GM19397 (cell line): ENCODE measurements at regions not wholly inside any gene's neighbourhood (a gene's known extent, or its start where the extent isn't known, plus 50 kb on each side); places are given as distances from the start of the nearest gene placed in this dataset.

Source experiments
- ATAC-seq: cut with Tn5 transposase; IDR thresholded peaks from one replicate; pipeline ENCODE4 v1.9.1; 2021; ENCODE audit warnings: mild to moderate bottlenecking, moderate library complexity; ENCODE audit not compliant: unreplicated experiment

DNA sequence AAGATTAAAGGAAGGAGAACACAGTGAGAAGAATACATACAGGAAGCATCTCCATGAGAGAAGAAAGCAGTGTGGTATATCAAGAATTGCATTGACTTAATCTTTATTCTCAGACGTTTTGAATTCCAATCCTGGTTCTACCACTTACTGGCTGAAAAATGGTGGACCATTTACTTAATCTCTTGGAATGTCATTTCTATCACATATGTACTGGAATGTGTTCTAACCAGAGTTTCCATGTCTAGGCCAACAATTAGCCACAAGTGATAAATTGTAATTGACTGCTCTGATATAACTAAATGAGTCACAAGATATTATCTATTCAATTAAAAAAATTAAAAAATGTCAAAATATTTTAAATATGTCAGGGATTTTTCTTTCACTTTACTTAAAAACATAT is 626.1 kb downstream of the PTPRC start:
- ATAC-seq = no peak

- ATAC-seq = no peak
Observed at GRCh38 chr1:199265319-199265718, 626.5 kb downstream of the PTPRC start.

DNA sequence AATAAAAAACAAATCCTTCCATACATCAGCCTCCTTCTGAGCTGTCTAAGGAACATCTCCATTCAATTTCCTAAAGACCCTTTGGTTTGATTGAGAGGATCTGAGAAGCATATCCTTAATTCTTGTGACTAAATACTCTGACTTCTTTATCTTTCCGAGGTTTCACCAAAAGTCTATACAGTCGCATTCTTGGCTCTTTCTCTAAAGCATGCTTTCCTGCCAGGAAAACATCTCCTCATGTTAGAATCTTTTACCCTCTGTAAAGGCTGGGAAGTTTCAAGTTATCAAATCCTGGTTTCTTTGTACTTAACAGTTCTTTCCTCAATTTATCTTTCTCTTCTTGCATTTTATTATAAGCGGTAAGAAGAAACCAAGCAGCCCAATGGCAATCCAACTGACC is 630.4 kb downstream of the PTPRC start:
- no peak for ATAC-seq

DNA sequence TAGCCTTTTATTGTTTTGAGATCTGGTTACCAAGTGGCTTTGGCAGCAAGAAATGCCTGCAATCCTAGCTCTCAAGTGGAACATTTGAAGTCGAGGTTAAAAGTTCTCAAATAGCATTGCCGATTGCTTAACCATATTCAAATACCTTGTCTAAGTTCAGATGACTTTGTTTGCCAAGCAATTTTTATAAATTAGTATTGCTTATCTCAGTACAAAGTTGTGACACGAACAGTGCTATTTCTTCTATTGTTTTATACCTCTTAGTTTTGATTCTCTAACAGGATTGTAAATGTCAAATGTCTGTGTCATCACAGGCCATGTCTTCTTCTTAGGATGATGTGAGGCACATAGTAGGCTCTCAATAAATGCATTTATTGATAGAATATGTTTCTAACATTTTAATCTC is 633.3 kb downstream of the PTPRC start:
- no peak for ATAC-seq

GRCh38 chr1:199272628-199273086 is 633.8 kb downstream of the PTPRC start:
- ATAC-seq = peak; percentile 87

- ATAC-seq = no peak
Observed at GRCh38 chr1:199273837-199274379, 635.1 kb downstream of the PTPRC start.

GRCh38 chr1:199279067-199279466 is 640.2 kb downstream of the PTPRC start:
- no peak for ATAC-seq

DNA sequence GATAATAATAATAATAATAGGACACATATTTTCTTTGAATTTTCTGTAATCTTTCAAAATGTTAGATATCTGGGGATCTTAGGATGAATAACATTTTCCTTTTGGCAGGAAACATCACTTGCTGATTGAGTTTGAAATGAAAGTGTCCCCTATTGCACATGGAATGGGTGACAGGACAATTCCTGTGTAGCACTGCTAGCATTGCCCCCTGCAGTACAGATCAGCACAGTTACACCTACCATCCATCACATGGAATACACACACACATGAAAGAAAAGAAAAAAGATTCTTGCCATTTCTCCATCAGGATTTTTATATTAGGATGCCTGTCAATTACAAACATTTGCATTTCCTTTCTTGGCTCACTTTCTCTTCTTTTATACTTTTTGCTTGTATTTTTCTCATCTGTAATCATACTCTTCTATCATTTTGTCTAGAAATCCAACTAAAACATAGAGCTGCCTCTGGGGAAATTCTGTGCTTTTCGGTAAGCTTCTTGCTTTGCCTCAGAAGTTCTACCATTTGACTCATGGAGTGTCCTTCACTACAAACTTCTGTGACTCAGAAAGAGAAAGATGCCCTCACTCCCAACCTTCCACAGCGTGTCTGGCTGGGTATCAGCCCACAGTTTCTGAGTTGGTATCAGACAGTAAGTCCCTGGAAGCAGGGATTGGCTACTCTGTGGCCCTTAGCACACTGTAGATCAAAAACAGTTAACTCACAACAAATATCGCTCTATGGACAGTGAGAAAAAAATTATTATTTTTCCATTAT is 641.2 kb downstream of the PTPRC start:
- ATAC-seq = peak; percentile 69

- no peak for ATAC-seq
Observed at GRCh38 chr1:199282751-199283305, 644.0 kb downstream of the PTPRC start.

- ATAC-seq = no peak
Observed at GRCh38 chr1:199283794-199284193, 645.0 kb downstream of the PTPRC start.

GRCh38 chr1:199287206-199287605 is 648.4 kb downstream of the PTPRC start:
- no peak for ATAC-seq

DNA sequence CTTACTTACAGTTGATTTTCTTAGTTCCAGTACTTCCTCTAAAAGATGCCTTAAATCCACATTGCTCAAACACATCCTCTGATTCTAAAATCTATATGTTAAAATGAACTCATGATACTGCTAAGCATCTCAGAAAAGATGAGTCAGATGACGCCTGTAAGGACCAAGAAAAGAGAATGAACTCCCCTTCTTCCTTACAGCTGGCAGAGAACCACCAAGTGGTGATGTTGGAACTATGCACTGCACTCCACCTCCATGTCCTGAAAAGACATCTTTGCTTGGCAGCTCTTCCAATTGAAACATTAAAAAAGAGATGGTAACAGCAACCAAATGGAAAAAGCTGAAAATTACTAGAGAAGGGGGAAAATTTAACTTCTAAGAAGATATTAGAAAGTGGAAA is 648.8 kb downstream of the PTPRC start:
- no peak for ATAC-seq

DNA sequence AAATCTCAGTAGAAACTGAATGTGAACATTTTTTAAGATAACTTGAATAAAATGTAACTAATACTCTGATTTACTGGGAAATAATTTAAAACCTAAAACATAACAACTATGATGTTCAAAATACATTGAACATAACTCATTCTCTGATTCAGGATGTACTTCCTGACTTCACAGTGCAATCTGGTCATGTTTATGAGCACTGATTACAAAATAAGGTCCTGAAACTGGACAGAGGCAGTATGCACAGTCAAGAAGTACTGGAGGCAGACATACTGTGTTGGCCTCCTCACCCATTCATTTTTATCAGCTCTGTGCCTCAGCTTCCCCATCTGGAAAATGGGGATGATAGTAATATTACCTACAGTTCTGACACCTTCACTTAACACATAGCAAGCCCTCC is 651.3 kb downstream of the PTPRC start:
- ATAC-seq = no peak

- ATAC-seq = no peak
Observed at GRCh38 chr1:199291022-199291740, 652.3 kb downstream of the PTPRC start.

DNA sequence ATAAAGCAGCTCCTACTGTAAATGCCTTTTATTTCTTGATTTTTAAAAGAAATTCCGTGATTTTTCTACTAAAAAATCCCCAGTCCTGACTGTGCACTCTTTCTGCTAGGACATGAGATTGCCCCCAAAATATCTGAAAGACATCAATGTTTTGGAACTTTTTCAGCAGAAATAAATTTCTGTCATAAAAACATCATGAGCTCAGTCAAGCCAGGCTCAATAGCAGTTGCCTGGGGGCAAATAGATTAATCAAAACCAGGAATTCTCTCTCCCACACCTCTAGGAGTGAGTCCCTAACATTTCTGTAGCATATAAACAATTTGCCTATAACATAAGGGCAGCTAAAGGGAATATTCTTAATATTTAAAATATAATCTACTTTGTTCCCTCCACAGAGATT is 654.1 kb downstream of the PTPRC start:
- no peak for ATAC-seq

DNA sequence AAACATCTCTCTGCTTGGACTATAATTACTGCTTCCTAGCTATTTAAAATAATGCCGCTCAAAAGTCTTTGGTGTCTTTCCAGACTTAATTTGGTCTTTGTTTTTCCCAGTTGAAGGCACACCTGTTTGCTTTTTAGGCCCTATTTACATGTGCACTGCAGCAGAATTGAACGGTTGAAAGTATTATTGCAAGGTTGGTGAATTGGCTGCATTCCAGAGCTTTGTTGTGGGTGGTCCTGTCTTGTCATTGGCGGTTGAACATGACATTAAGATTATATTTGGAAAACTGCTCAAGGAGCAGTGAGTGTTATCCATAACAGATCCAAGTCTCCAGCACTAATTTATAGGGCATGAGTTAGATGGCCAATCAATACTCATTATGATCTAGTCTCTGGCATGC is 656.3 kb downstream of the PTPRC start:
- ATAC-seq = no peak

- no peak for ATAC-seq
Observed at GRCh38 chr1:199297174-199297573, 658.3 kb downstream of the PTPRC start.

- no peak for ATAC-seq
Observed at GRCh38 chr1:199297887-199298286, 659.0 kb downstream of the PTPRC start.

DNA sequence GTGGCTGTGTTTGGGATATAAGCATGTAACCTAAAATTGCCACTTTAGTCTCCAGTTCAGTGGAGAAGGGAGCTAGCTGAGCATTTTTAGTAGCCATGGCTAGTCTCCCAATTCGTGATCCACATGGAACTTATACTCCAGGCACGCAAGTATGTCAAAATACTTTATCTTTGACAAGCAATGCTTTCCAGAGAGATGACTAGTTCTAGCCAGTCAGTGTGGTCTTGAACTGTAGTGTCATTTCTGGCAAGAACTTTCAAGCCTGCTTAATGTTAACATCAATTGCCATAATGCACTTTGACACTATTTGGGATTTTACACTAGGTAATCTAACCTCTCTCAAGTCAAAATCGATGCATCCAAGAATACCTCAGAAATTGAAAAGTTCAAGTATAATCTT is 660.0 kb downstream of the PTPRC start:
- no peak for ATAC-seq

GRCh38 chr1:199301472-199302217 is 662.8 kb downstream of the PTPRC start:
- ATAC-seq = no peak

- ATAC-seq = no peak
Observed at GRCh38 chr1:199302554-199302953, 663.7 kb downstream of the PTPRC start.
